Natural killer cell (primary cell): ENCODE measurements at regions not wholly inside any gene's neighbourhood (a gene's known extent, or its start where the extent isn't known, plus 50 kb on each side); places are given as distances from the start of the nearest gene placed in this dataset.

Source experiments
- ATAC-seq, 3 donors: fragments of 150-1000 bp in 2 of 3; fragments of 200-7000 bp in 1 of 3; cut with Tn5 transposase; 1 replicate in 1 of 3; 2 replicates in 2 of 3; pipeline ENCODE4 v1.10.0; 2021; ENCODE audit warnings: mild to moderate bottlenecking in 2 of 3, moderate library complexity in 2 of 3
- DNase-seq, 2 donors: peaks; one replicate each; pipeline versions ENCODE4 v3.0.0 to v3.0.0-alpha.2; 2013 to 2021; ENCODE audit warnings: mixed read lengths in 1 of 2
- H3K27ac ChIP-seq: one replicate; pipeline ENCODE4 v1.5.1; 2013; ENCODE audit warnings: mild to moderate bottlenecking, low read length
- H3K27me3 ChIP-seq: one replicate; pipeline ENCODE4 v1.6.1; 2013; ENCODE audit warnings: low read length; ENCODE audit not compliant: control insufficient read depth, insufficient read depth
- H3K36me3 ChIP-seq: one replicate; pipeline ENCODE4 v1.6.1; 2013; ENCODE audit warnings: low read length; ENCODE audit not compliant: control insufficient read depth, insufficient read depth
- H3K4me1 ChIP-seq: one replicate; pipeline ENCODE4 v1.6.1; 2013; ENCODE audit warnings: low read length; ENCODE audit not compliant: control insufficient read depth, insufficient read depth
- H3K4me3 ChIP-seq: one replicate; pipeline ENCODE4 v1.5.1; 2013; ENCODE audit warnings: low read length
- H3K9me3 ChIP-seq: one replicate; pipeline ENCODE4 v1.6.1; 2013; ENCODE audit warnings: low read length; ENCODE audit not compliant: control insufficient read depth, insufficient read depth
- H3K27ac Mint-ChIP-seq, 2 donors: one replicate each; pipeline ENCODE4 v1.8.0; 2022; ENCODE audit warnings: mild to moderate bottlenecking in 2 of 2, mixed read lengths in 2 of 2, moderate library complexity in 1 of 2
- H3K27me3 Mint-ChIP-seq, 2 donors: one replicate each; pipeline ENCODE4 v1.8.0; 2022; ENCODE audit warnings: low read depth in 2 of 2, mixed read lengths in 2 of 2
- H3K36me3 Mint-ChIP-seq: one replicate; pipeline ENCODE4 v1.8.0; 2022; ENCODE audit warnings: mixed read lengths
- H3K4me1 Mint-ChIP-seq, 2 donors: one replicate each; pipeline ENCODE4 v1.8.0; 2022; ENCODE audit warnings: mixed read lengths in 2 of 2
- H3K4me3 Mint-ChIP-seq: one replicate; pipeline ENCODE4 v1.8.0; 2022; ENCODE audit warnings: mild to moderate bottlenecking, moderate library complexity, mixed read lengths
- H3K9me3 Mint-ChIP-seq, 2 donors: one replicate each; pipeline ENCODE4 v1.8.0; 2022; ENCODE audit warnings: mixed read lengths in 2 of 2
- WGBS: methylation state at CpG from one replicate; pipeline ENCODE4 v1.1.7; 2013; ENCODE audit warnings: missing lambda C conversion rate; ENCODE audit not compliant: insufficient coverage; 5-methylcytosine and 5-hydroxymethylcytosine counted together
- intact Hi-C: fragments of 100-400 bp; cut with micrococcal nuclease; formaldehyde crosslinking; loops from one replicate; pipeline ENCODE4 v1.14.2; 2022
- TF ChIP-seq, protein P1 (sequence below): fragments of 200-600 bp; IDR thresholded peaks from one replicate; pipeline ENCODE4 v1.8.0; 2022; ENCODE audit warnings: antibody characterized with exemption

DNA sequence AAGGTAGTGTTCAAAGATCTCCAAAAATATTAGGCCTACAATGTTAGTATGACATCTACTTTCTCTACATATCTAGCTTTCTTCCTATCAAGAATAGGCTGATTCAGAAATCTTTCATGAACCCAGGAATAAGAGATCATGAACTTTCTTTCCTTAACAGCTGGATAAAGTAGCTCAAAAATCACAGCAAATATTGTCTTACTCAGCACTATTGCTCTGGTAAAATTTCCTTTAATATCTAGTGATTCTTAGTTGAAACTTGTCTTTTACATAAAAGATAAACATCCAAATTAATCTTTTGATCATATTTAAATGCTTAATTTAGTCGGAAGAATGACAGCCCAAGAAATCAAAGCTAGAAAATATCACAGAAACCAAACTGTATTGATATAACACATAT is 131.9 kb downstream of the NOL4 start:
- Mint-ChIP-seq H3K4me3 (no peak overlapping the region), H3K27ac (no peak overlapping the region), H3K36me3 (no peaks in the 10 kb centered on the region), H3K9me3 (peaks cover 3 to 9% of the 10 kb centered on the region in 2 donors), H3K4me1 (no peaks in the 10 kb centered on the region), H3K27me3 (no peaks in the 10 kb centered on the region)
- Histone ChIP-seq H3K36me3 (no peaks in the 10 kb centered on the region), H3K4me1 (no peaks in the 10 kb centered on the region), H3K4me3 (no peak overlapping the region), H3K9me3 (no peaks in the 10 kb centered on the region), H3K27ac (no peak overlapping the region), H3K27me3 (no peaks in the 10 kb centered on the region)
- TF ChIP-seq, protein P1, sequence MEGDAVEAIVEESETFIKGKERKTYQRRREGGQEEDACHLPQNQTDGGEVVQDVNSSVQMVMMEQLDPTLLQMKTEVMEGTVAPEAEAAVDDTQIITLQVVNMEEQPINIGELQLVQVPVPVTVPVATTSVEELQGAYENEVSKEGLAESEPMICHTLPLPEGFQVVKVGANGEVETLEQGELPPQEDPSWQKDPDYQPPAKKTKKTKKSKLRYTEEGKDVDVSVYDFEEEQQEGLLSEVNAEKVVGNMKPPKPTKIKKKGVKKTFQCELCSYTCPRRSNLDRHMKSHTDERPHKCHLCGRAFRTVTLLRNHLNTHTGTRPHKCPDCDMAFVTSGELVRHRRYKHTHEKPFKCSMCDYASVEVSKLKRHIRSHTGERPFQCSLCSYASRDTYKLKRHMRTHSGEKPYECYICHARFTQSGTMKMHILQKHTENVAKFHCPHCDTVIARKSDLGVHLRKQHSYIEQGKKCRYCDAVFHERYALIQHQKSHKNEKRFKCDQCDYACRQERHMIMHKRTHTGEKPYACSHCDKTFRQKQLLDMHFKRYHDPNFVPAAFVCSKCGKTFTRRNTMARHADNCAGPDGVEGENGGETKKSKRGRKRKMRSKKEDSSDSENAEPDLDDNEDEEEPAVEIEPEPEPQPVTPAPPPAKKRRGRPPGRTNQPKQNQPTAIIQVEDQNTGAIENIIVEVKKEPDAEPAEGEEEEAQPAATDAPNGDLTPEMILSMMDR, result no peak
- no CpG with 5 or more reads among the region's 1 CpG for WGBS
- DNase-seq (no peak), ATAC-seq (no peak)
- intact Hi-C loops, result no loop called here

DNA sequence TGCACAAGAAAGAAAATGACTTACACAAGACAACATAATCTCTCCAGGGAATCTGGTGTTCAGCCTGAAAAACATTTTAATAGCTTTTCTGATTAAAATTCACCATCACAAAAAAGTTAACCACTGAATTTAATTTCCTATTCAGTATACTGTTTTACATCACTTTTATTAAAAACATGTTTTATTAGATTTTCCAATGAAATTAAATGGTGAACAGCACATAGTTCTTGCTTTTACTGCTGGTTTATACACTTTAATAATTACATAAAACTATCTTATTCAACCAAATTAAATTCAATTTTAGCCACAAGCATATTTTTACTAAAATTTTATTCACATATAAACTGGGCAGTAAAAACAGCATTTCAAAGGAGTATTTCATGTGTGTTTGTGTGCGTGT is 138.3 kb downstream of the NOL4 start:
- TF ChIP-seq, protein P1, result no peak
- H3K9me3 Mint-ChIP-seq, result peaks cover 5 to 10% of the 10 kb centered on the region in 2 donors
- no peak for ATAC-seq
- H3K4me1 ChIP-seq, result no peaks in the 10 kb centered on the region
- H3K27me3 ChIP-seq, result no peaks in the 10 kb centered on the region
- H3K27ac ChIP-seq, result no peak overlapping the region
- H3K27me3 Mint-ChIP-seq, result no peaks in the 10 kb centered on the region
- H3K36me3 Mint-ChIP-seq, result no peaks in the 10 kb centered on the region
- H3K36me3 ChIP-seq, result no peaks in the 10 kb centered on the region
- intact Hi-C loops, result no loop called here
- H3K4me3 Mint-ChIP-seq, result no peak overlapping the region
- DNase-seq, result no peak
- no peak overlapping the region for H3K27ac Mint-ChIP-seq
- no peak overlapping the region for H3K4me3 ChIP-seq
- H3K9me3 ChIP-seq, result no peaks in the 10 kb centered on the region
- no CpG with 5 or more reads among the region's 1 CpG for whole genome bisulfite sequencing
- H3K4me1 Mint-ChIP-seq, result no peaks in the 10 kb centered on the region

DNA sequence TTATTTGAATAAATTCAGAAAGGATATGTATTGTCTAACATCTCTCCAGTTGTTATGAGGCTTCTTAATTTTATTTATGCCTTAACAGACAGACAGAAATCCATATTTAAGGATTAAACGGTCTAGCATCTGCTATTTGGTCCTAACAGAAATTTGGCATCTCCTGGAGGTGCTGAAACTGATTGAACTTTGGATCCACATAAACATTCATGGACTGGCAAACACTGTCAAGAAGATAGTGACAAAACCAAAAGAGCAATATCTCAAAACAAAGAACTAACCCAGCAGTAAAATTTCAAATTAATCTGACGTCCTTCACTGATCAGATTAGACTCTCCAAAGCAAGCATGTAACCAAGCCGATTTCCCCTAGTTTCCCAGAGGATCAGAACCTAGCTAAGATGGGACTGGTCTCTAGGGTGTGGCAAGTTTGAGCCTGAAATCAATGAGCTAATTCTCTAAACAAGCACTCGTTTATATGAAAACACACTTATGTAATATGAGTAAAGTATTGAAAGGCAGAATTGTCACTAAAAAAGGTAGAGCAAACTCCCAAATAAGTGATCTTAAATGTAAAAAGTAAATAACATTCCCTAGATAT is 139.5 kb downstream of the NOL4 start:
- Mint-ChIP-seq H3K4me3 (no peak overlapping the region), H3K27me3 (no peaks in the 10 kb centered on the region), H3K4me1 (no peaks in the 10 kb centered on the region), H3K27ac (no peak overlapping the region), H3K9me3 (peaks cover 5 to 7% of the 10 kb centered on the region in 2 donors), H3K36me3 (no peaks in the 10 kb centered on the region)
- Histone ChIP-seq H3K27ac (no peak overlapping the region), H3K4me3 (no peak overlapping the region), H3K27me3 (no peaks in the 10 kb centered on the region), H3K9me3 (no peaks in the 10 kb centered on the region), H3K36me3 (no peaks in the 10 kb centered on the region), H3K4me1 (no peaks in the 10 kb centered on the region)
- intact Hi-C loops, result no loop called here
- TF ChIP-seq, protein P1, result no peak
- 81% methylated on average over 3 of the region's 4 CpGs for WGBS
- no peak for ATAC-seq
- no peak for DNase-seq

DNA sequence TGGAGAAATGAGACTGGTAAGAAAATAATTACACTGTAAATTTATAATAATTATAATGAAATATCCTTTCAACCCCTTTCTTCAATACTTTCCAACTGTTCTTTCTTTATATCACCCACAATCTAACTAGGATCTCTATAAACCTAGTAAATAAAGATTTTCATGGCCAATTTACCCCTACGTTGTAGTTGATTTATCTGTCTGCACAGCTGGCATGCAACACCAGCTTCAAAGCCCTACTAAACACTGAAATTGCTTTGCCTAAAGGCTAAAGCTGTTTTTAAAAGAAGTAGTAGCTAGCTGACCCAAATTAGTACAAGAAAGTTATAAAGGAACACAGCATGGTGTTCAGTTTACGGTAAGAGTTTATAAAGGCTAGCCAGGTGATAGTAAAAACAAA is 140.1 kb downstream of the NOL4 start:
- Histone ChIP-seq H3K36me3 (no peaks in the 10 kb centered on the region), H3K4me3 (no peak overlapping the region), H3K27ac (no peak overlapping the region), H3K4me1 (no peaks in the 10 kb centered on the region), H3K9me3 (no peaks in the 10 kb centered on the region), H3K27me3 (no peaks in the 10 kb centered on the region)
- Mint-ChIP-seq H3K4me3 (no peak overlapping the region), H3K27me3 (no peaks in the 10 kb centered on the region), H3K27ac (no peak overlapping the region), H3K9me3 (peaks cover 2 to 4% of the 10 kb centered on the region in 2 donors), H3K36me3 (no peaks in the 10 kb centered on the region), H3K4me1 (no peaks in the 10 kb centered on the region)
- intact Hi-C loops, result no loop called here
- 87% methylated on average over 2 of the region's 2 CpGs for WGBS
- DNase-seq, result no peak
- TF ChIP-seq, protein P1, result no peak
- ATAC-seq, result no peak
